HG03095 (cell line): ENCODE measurements at regions not wholly inside any gene's neighbourhood (a gene's known extent, or its start where the extent isn't known, plus 50 kb on each side); places are given as distances from the start of the nearest gene placed in this dataset.
"Not testable (repeated sequence)": the region's sequence is repeated elsewhere in the genome, so short reads cannot be mapped to it uniquely, and the experiment has no call there.

Source experiments
- ATAC-seq: cut with Tn5 transposase; IDR thresholded peaks from one replicate; pipeline ENCODE4 v1.9.1; 2021; ENCODE audit warnings: moderate library complexity; ENCODE audit not compliant: unreplicated experiment

DNA sequence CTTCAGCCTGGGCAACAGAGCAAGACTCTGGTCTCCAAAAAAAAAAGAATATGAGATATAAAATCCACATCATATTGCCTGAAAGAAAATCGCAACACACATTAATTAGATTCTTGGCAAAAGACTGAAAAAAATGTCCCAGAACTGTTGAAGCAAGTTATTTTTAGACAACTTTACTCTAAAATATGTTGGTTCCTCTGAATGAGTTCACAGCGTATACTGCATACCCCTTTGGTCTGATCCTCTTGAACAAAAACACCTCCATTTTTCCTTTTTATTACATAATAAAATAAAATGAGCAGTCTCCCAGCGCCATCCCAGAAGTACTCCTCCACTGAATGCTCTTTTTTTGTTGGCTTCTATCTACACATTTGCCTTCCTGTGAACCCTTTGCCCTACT, 126.0 kb upstream of the TMEM170B start:
- ATAC-seq, result no peak

DNA sequence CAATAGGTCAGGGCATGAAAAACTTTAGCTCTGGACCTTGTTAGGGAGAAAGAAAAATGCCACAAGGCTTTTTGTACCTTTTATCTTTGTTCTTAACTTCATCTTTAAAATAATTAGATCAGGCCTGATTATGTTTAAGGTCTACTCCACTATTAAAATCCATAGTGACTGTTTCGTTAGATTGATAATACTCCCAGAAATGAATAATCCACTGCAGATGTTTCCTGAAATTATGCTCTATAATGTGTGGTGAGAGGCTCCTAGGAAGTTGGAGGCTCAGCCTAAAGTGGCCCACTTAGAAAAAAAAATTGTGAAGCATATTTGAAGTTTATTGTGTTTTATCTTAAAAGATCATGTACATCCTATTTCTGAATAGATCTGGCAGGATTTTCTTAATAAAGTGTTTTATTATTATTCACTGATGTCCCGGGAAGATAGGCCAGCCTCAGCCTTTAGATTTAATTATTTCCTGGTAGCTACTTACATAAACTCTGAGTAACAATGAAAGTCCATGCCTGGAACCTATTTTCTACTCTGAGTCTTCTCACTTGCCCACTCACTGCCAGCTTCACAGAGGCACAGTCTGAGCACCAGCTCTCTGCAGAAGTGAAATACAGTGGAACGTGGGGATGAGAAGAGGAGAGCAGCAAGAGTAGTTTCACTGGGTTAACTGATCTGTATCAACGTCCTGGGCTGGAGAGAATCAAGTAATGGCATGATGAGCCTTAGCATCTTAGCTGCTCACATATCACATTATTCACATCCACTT, 126.8 kb upstream of the TMEM170B start:
- ATAC-seq, result no peak

DNA sequence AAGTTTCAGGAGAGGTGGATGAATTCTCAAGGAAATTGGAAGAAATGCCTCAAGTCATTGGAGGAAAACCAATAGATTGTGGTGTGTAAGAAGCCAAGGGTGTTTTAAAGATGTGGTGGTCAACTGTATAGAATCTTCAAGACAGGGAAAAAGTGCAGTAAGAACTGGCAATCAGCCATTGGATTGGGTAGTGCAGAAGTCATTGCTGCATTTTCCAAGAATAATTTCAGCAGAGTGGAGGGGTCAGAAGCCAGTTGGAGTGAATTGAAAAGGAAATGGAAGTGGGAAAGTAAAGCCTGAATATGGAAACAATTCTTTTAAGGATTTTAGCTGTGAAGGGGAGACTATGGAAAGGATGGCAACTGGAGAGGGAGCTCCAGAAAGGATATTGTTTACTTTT, 128.2 kb upstream of the TMEM170B start:
- no peak for ATAC-seq

DNA sequence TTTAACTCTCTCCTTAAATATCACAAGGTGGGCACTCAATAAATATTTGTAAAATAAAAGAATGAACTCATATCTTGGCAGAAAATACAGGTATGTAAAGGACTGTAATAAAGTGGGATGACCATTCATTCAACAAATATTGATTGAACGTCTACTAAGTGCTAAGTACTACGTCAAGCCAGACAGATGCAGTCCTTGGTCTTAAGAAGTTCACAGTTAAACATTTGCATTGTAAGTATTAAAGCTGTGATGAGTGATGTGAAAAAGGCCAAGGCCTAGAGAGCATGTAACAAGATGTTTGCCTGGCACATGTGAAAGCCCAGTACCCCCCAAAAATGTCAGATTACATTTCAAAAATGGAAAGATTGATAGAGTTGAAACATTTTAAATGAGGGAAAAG, 130.1 kb upstream of the TMEM170B start:
- ATAC-seq, result no peak

DNA sequence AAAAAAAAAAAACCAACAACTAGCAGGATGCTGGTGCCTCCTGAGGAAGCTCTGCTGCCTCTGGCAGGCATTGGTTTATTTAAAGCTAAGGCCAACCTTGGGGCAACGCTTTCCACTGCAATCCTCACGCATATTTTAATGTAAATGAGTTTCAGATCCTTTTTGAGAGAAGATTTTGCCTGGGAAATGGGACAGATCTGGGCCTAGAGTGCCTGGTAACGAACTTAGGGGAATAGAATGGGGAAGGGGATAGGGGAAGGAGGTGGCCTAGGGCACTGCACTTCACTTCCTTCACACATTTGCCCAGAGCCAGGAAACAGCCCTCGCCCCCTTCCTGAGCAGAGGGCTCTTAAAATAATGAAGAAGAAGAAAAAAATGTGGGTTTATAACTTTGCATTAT, 132.7 kb upstream of the TMEM170B start:
- no peak for ATAC-seq

DNA sequence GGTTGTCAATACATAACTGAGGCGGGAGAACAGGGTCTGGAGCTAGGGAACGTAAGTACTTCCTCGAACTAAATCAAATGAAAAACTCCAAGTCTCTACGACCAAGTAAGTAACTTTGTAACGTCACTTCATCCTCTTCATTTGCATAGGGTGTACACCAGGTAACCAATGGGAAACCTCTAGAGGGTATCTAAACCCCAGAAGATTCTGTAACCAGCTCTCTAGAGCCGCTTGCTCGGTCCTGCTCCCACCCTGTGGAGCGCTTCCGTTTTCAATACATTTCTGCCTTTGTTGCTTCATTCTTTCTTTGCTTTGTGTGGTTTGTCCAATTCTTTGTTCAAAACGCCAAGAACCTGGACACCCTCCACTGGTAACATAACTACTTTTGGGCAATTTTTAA, 133.5 kb upstream of the TMEM170B start:
- ATAC-seq, result peak; percentile 72

DNA sequence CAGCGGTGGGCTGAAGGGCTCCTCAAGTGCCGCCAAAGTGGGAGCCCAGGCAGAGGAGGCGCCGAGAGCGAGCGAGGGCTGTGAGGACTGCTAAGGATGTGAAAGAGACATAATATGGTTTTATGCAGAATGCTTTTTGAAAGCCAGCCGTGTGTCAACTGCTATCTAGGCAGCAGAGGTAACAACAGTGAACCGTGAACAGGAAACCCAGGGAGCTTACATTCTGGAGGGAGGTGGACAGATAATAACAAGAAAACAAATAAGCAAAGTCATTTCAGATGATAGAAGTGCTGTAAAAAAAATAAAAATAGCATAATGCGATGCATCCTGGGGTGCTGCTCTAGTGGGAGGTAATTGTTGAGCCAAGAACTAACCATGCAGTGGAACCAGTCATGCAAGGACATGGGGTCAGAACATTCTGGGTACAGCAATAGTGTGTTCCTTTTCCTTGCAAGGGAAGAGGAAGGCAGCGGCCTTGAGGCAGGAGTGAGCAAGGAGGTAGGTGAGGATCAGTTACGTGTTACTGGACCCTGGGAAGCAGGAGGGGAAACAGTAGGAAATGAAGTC, 134.4 kb upstream of the TMEM170B start:
- ATAC-seq, result no peak

DNA sequence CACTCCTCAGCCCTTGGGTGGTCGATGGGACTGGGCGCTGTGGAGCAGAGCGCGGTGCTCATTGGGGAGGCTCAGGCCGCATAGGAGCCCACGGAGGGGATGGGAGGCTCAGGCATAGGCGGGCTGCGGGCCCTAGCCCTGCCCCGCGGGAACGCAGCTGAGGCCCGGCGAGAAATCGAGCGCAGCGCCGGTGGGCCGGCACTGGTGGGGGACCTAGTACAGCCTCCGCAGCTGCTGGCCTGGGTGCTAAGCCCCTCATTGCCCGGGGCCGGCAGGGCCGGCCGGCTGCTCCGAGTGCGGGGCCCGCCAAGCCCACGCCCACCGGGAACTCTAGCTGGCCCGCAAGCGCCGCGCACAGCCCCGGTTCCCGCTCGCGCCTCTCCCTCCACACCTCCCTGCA, 135.0 kb upstream of the TMEM170B start:
- not testable (repeated sequence) for ATAC-seq

DNA sequence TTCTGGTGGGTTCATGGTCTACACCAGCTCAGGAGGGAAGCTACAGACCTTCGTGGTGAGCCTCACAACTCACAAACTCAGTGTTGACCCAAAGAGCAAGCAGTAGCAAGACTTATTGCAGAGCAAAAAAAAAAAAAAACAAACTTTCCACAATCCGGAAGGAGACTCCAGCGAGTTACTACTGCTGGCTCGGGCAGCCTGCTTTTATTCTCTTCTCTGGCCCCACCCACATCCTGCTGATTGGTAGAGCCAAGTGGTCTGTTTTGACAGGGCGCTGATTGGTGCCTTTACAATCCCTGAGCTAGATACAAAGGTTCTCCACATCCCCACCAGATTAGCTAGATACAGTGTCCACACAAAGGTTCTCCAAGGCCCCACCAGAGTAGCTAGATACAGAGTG, 135.6 kb upstream of the TMEM170B start:
- not testable (repeated sequence) for ATAC-seq

DNA sequence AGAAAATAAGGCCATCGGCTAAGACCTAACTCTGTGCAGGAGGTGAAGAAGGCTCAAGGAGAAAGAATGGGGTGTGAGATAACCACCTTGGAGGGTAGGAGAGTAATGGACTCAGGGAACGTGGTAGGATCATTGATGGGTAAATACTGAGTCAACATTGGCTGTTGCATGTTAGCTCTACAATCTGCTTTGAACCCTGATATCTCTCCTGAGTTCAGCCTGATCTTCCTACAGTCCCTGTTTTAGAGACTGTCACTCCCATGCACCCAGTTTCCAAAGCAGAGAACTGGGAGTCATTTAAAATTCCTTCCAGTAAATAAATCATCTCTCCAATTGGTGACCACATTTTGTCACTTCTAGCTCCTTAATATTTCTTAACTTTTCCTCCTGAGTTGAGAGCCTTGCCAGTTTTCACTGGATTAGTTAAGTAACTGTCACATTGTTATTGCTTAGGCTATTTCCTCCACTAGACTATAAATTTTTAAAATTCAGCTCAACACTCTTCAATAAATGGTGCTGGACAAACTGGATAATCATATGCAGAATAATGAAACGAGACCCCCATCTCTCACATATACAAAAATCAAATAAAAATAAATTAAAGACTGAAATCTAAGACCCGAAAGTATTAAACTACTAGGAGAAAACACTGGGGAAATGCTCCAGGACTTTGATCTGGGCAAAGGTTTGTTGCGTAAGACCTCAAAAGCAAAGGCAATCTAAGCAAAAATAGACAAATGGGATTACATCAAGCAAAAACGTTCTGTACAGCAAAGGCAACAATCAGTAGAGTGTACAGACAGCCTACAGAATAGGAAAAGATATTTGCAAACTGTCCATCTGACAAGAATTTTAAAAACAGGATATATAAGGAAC, 138.9 kb upstream of the TMEM170B start:
- no peak for ATAC-seq

DNA sequence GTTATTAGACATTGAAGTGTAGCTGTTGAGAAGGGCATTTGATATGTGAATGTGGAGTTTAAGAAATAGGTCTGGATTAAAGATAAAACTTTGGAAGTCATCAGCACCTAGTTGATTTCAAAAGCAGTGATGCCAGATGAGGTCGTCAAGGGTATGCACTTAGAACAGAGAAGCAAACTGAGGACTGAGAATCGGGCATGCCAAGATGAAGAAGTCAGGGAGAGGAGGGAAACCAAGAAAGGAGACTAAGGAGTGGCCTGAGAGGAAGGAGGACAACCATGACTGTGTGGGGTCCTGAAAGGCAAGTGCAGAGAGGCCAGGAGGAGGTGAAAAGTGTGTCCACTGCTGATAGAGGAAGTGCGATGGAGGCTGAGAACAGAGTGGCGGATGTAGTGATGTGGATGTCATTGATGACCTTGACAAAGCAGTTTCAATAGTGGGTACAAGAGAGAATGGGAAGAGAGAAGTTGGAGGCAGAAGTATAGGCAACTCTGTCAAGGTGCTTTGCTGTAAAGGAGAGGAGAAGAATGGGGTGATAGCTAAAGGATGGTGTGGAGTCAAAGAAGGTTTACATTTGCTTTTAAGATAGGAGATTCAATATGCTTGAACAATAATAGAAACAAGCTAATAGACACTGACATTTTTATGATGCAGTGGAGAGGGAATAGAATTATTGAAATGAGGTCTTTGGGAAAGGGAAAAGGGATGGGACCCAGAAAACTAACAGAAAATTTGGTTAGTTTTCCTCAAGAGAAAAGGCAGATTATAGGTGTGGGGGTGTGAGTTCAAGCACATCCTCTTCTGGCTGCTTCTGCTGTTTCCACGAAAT, 139.7 kb upstream of the TMEM170B start:
- no peak for ATAC-seq

DNA sequence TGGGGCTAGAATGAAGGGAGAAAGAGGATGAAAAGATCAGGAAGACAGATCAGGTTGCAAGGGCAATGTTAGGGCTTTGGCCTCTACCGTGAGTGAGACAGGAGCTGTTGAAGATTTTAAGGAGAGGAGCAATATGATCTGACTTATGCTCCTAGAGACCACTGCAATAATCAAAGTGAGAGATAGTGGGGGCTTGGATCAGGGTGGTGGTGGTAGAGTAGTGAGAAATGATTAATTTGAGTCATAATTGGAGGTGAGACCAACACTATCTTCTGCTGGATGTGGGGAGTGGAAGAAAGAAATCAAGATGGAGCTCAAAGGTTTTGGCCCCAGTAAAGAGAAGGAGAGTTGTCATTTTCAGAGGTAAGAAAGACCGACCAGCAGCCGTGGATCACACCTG, 140.7 kb upstream of the TMEM170B start:
- ATAC-seq, result no peak

DNA sequence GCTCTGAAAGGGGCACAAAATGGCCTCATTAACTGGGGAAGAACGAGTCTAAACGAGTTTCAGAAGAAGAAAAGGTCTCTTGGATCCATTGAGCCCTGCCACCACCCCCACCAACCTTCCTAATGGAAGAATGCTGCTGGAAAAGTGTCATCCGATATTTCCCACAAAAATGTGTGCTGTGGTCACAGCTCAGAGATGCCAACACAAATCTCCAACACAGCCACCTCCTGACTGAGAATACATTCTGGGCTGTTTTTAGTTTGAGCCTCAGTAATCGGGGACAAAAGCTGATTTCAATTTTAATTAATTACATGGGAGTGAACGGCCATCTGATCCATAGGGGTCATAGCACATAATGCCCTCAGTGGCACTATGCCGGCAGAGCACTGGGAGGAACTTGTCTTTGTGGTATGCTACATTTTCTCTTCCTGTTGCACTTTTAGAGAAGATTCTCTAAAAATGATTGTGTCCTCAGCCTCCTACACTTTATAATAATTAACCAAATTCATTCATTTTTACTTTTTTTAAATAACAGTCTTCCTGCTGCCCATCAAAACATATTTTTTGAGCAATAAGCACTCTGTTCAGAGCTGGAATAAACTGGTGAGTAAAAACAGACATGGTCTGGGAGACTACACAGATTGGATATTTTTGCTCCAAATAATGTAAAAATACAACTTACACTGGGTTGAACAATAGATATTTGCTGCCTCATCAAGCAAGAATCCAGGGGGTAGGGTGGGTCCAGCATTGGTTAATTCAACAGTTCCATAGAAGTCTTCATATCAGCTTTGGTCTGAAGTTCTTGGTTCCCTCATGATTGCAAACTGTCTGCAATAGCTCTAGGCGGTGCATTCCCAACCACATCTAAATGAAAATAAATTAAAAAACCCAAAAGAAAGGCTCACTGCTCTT, 143.6 kb upstream of the TMEM170B start:
- no peak for ATAC-seq

DNA sequence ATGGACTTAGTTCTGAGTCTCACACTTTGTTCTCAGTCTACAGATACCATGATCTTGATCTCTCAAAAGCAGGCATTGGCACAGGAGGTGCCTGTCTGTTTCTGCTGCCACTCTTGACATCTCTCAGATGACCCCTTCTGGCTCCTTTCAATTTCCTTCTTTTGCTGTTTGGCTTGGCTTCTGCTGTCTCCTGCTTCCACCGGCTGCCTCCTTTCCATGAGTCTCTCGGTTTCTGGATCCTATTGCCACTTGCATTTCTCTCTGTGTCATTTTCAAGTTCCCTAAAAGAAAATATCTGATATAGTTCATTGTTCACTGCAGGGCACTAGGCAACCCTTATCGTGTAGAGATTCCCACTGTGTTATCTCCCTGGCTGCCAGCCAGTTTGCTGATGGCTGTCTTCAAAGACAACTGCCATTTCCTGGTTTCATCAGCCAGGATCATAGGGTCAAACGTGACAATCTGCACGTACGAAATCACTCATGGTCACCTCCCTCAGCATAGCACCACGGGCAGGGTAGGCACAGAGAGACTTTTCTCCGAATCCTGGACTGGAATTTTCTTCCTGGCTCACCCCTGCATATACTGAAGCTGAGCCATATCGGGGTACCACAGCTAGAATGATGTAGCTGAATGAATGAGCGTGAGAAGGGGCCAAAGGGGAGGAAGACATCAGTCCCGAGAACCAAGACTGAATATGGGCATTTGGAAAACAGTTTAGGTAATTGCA, 144.6 kb upstream of the TMEM170B start:
- ATAC-seq, result no peak

DNA sequence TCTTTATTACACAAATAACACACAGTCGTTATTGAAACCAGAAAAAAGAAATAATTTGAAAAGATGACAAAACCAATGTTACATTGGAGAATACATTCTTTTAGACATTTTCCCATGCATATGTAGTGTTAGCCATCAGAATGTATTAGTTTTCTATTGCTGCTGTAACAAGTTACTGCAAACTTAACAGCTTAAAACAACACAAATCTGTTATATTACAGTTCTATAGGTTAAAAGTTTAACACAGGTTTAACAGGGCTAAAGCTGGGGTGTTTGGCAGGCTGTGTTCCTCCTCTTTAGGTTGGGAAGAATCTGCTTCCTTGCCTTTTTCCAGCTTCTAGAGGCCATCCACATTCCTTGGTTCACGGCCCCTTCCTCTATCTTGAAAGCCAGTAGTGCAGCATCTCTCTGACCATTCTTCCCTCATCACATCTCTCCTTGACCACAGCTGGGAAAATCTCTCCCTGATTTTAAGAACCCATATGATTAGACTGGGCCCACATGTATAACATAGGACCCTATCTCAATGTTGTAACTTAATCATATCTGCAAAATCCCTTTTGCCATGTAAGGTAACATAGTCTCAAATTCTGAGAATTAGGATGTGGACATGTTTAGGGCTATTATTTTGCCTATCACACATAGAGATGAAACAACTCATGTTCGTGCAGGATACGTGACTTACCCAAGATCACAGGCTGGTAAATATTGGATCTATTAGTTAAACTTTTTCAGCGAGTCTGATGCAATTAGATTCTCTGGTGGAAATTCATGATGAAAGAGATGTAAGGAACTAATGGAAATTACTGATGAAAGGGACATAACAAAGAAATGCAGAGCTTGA, 145.4 kb upstream of the TMEM170B start:
- ATAC-seq, result no peak

DNA sequence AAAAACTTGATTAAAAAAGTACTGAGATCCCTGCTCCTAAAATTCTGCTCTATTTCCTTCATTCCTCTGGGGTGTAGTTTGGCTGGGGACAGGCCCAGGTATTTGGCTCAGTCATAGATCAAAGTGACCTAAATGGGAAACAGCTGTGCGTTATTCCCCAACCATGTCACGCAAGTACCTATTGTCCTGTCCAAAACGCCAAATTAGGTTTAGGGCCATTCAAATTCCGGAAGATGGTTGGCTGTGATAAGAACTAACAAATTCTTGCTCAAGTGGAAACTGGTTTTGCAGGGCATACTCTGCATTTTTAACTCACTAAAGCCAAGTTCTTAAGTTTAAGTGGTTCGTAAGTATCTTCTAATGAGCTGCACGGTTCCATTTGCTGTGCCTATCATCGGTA, 147.6 kb upstream of the TMEM170B start:
- ATAC-seq, result no peak

DNA sequence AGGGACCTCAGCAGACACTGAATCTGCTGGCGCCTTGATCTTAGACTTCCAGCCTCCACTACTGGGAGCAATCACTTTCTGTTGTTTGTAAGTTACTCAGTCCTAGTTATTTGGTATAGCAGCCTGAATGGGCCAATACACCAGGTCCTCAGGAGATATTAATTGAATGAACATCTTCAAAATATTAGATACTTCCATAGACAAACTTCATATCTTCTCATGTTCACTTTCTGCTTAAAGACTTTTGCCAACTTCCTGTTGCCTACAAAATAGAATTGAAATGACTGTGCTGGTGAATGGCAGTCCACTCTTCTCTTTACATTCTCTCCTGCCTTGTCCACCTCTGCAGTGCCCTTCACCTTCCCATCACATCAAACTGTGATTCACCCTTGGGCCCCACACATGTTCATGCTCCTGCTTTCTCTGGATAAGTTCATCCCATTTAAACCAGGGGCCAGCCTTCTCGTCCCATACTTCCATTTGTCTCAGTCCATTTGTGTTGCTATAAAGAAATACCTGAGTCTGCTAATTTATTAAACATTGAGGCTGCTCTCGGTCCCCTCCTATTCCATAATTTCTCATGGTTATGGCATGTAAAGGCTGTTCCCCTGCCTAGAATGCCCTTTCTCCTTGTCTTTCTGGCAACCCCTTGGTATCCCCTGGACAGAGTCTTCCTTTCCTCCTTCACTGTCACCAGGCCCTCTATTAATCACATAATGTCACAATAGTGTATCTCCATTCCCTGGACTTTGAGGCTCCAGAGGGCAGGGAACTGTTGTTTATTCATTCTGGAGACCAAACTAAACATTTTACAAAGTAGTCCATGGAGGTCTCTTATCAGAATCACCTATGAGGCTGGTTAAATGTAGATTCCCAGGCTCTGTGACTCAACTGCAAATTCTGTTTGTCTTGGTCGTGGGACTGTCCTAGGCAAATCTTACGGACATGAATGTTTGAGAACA, 148.3 kb upstream of the TMEM170B start:
- no peak for ATAC-seq
